ENCODE measurements at regions not wholly inside any gene's neighbourhood (a gene's known extent, or its start where the extent isn't known, plus 50 kb on each side); places are given as distances from the start of the nearest gene placed in this dataset.
"Not testable (repeated sequence)": the region's sequence is repeated elsewhere in the genome, so short reads cannot be mapped to it uniquely, and the experiment has no call there.

DNA sequence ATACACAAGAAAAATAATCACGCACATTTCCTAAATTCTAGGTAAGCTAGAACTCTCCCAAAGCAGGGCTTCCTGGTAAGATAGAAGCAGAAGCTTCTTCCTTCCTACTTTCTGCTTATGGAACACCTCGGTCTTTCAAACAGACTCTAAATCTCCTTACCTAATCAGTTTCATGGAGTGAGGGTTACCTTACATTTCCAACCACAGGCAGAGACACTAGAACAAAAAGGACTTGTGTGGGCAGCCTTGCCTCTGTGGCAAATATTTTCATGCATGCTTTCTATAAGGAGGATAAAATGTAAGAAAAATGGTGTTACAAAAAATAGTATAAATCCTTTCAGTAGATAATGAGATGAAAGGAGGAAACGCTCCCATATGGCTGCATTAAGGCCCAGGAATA, 386.3 kb upstream of the SMIM30 start:
- TF ChIP-seq, protein P1, sequence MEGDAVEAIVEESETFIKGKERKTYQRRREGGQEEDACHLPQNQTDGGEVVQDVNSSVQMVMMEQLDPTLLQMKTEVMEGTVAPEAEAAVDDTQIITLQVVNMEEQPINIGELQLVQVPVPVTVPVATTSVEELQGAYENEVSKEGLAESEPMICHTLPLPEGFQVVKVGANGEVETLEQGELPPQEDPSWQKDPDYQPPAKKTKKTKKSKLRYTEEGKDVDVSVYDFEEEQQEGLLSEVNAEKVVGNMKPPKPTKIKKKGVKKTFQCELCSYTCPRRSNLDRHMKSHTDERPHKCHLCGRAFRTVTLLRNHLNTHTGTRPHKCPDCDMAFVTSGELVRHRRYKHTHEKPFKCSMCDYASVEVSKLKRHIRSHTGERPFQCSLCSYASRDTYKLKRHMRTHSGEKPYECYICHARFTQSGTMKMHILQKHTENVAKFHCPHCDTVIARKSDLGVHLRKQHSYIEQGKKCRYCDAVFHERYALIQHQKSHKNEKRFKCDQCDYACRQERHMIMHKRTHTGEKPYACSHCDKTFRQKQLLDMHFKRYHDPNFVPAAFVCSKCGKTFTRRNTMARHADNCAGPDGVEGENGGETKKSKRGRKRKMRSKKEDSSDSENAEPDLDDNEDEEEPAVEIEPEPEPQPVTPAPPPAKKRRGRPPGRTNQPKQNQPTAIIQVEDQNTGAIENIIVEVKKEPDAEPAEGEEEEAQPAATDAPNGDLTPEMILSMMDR (IDR thresholded peaks at IDR 0.05; ENCODE audit: borderline replicate concordance, control extremely low read depth, extremely low read depth, insufficient read depth, missing control alignments) = no peak
- in situ Hi-C loops (cut with MboI; ENCODE audit: low sequenced_read_pairs, unreplicated experiment) = no loop called here
- DNase-seq (ENCODE audit: low spot score) = no peak

DNA sequence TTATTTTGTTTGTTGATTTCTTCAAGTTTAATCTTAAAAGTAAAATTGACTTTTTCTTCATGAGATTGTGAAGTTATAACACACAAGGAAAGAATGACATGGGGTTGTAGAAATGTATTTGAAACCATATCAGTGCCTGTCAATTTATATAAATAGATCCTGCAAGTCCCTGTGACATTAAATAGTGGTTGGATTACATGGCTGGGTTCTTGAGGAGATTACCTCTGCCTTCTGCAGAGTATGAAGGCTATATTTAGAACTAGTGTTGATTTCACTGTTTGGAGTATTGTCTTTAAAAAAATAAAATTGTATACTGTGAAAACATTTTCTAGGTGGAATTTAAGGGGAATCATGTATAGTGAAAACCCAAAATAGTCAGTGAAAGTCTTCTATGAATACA, 385.8 kb upstream of the SMIM30 start:
- TF ChIP-seq, protein P1 (IDR thresholded peaks at IDR 0.05; ENCODE audit: borderline replicate concordance, control extremely low read depth, extremely low read depth, insufficient read depth, missing control alignments) = no peak
- in situ Hi-C loops (cut with MboI; ENCODE audit: low sequenced_read_pairs, unreplicated experiment) = no loop called here
- no peak for DNase-seq (ENCODE audit: low spot score)

GRCh38 chr7:113496586-113496985, 378.2 kb upstream of the SMIM30 start:
- DNase-seq (ENCODE audit: low spot score); in situ Hi-C loops (cut with MboI; ENCODE audit: low sequenced_read_pairs, unreplicated experiment): not testable (repeated sequence)

DNA sequence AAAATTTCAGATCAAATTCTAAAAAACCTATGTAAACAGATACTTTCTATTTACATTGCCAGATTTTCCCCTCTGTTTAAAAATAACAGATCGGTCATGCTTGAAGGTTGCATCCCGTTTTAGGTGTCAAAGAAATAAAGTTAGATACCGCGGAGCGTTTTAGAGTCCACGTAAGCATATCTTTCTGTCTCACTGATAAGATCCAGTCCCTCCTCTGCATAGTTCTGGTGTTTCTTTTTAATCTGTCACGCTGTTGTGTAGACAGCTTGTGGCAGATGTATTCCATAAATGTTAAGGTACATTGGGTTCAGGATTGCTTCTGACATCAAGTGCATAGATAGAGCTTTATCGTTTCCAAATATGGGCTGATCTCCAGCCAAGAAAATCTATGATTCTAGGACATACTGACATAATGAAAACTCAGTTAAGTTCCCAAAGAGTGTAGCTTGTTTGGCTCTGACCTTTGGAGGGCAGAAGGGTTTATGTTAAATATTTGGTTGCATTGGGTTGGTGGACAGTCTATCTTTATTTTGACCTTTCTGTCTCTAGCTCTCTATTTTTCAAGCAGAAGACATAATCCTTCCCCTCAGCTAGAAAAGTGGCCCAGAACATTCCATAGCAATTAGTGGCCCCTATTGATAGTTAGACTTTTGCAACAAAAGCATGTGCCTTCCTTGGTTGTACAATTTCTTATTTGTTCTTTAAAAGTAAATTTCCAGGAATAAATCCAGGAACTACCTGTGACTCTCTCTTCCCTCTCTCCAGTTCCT, 376.6 kb upstream of the SMIM30 start:
- DNase-seq (ENCODE audit: low spot score); in situ Hi-C loops (cut with MboI; ENCODE audit: low sequenced_read_pairs, unreplicated experiment): not testable (repeated sequence)

GRCh38 chr7:113491305-113491704, 373.0 kb upstream of the SMIM30 start:
- in situ Hi-C loops (cut with MboI; ENCODE audit: low sequenced_read_pairs, unreplicated experiment) = no loop called here
- no peak for DNase-seq (ENCODE audit: low spot score)
- TF ChIP-seq, protein P1 (IDR thresholded peaks at IDR 0.05; ENCODE audit: borderline replicate concordance, control extremely low read depth, extremely low read depth, insufficient read depth, missing control alignments) = no peak

GRCh38 chr7:113487925-113488731, 369.8 kb upstream of the SMIM30 start:
- DNase-seq (ENCODE audit: low spot score) = no peak
- TF ChIP-seq, protein P1 (IDR thresholded peaks at IDR 0.05; ENCODE audit: borderline replicate concordance, control extremely low read depth, extremely low read depth, insufficient read depth, missing control alignments) = no peak
- in situ Hi-C loops (cut with MboI; ENCODE audit: low sequenced_read_pairs, unreplicated experiment) = no loop called here

DNA sequence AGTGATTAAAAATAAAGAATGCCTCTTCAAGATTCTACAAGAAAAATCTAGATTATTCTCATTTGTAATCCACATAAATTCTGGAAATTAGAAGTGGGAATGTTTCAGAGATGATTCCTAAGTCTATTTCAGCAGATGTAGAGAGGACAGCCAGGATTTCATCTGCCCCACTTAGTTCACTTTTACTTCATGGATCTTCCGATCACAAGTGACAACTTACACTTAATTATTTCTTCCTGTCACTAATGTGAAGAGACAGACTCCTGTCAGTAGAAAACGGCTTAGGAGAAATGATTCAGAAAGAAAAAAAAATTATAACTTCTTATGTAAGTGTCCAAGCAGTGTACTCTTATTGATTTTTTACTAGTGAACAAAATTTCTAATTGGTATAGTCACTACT, 368.2 kb upstream of the SMIM30 start:
- TF ChIP-seq, protein P1 (IDR thresholded peaks at IDR 0.05; ENCODE audit: borderline replicate concordance, control extremely low read depth, extremely low read depth, insufficient read depth, missing control alignments) = no peak
- DNase-seq (ENCODE audit: low spot score) = no peak
- in situ Hi-C loops (cut with MboI; ENCODE audit: low sequenced_read_pairs, unreplicated experiment) = no loop called here

Data from GM13976 (cell line).